GM18870 (cell line): ENCODE measurements at regions not wholly inside any gene's neighbourhood (a gene's known extent, or its start where the extent isn't known, plus 50 kb on each side); places are given as distances from the start of the nearest gene placed in this dataset.
"Not testable (repeated sequence)": the region's sequence is repeated elsewhere in the genome, so short reads cannot be mapped to it uniquely, and the experiment has no call there.

Experiments
- ATAC-seq: cut with Tn5 transposase; IDR thresholded peaks from one replicate; pipeline ENCODE4 v1.9.1; 2021; ENCODE audit warnings: moderate library complexity; ENCODE audit not compliant: unreplicated experiment

DNA sequence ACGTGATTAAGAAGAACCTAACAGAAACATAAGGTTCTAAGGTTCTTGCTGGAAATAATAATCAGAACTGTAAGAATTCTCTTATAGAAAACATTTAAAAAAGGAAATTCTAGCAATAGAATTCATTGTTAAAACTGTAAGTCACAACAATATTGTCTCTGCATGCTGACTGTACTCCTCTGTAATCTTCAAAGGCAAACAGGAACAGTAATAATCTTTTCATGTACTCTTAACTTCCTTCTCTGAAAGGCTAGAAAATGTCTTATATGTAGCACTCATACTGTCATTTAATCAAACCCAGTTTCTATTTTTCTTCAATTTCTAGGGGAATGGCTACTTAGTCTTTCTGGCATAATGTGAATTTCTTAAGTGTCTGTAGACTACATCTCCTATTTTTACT lies 103.5 kb upstream of the AGAP9 start:
- ATAC-seq, result not testable (repeated sequence)

DNA sequence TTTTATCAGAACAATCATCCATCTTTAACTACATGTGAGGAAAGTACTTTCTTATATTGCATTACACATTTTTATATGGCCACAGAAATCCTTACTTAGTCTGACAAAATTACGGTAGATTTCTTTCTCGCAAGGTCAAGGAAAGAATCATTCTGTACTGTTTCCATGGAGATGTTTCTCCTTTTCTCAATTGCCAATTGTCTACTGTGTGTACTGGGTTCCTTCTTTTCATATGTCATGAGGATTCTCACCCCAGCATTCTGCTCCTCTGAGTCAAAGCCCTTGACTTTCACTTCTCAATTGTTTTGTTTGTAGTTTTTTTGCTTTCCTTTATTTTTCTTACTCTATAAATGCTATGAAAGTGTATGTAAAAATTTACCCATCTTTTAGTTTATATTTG lies 99.3 kb upstream of the AGAP9 start:
- ATAC-seq, result not testable (repeated sequence)

DNA sequence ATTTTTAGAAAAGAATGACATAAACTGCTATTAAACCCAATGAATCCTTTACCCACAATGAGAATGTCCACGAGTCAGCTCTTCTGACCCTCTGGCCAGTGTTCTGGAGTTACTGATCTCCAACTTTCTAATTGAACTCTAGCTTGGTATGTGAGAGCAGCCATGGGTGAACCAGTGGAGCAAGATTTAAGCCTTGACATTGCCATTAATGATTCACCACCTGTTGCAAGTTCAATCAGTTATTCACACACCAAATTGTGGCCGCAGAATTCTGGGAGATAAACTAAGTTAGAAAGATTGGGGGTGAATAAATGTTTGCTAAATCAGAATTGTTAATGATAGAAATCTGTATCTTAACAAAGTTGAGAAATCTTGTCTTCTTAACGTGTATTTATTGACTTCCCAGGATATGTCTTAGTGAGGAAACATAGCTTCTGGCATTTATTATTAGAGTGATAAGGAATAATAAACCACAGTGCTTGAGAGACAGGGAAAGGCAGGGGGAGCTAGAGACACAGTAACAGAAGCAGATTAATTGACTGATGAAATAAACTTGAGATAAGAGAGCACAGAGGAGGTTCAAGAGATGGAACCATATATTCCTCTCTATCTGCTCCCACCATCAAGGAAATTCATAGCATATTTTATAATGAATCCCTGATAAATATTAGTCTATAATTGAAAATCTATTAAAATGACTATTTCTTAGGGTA lies 96.0 kb upstream of the AGAP9 start:
- ATAC-seq, result not testable (repeated sequence)

DNA sequence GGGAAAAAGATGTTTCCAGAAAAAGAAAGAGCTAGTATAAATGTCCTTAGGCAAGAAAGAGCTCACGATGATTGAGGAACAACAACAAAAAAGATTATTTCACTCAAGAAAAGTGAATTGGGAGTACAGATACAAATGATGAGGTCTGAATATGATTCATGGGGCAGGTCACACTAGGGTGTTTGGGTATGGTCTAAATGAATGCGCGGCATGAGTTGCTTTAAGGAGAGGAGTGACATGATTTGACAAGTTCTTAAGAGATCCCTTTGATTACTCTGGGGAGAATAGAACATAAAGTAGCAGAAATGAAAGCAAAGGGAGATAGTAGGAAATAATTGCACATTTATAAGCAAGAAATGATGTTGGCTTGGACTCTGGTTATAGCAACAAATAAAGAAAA lies 85.9 kb upstream of the AGAP9 start:
- not testable (repeated sequence) for ATAC-seq

DNA sequence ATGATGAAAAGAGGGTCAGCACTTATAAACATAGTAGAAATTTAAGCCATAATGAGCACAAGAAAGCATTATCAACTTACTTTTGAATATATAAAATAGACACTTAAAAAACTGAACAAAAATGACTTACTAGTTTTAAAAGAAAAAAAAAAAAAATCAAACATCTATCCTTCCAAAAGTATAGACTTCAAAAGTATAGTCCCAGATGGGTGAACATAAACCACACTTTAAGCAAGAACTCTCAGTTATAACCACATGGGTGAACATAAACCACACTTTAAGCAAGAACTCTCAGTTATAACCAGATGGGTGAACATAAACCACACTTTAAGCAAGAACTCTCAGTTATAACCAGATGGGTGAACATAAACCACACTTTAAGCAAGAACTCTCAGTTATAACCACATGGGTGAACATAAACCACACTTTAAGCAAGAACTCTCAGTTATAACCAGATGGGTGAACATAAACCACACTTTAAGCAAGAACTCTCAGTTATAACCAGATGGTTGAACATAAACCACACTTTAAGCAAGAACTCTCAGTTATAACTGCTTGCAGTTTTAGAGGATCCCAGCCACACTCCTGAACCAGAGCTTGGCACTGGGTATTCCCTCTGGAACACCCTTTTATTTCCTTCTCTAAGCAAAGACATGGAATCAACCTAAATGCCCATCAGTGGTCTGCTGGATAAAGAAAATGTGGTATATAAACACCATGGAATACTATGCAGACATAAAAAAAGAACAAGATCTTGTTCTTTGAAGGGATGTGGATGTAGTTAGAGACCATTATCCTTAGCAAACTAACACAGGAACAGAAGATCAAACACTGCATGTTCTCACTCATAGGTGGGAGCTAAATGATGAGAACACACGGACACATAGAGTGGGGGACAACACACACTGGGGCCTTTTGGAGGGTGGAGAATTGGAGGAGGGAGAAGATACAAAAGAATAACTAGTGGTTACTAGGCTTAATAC lies 82.6 kb upstream of the AGAP9 start:
- ATAC-seq, result peak; percentile 71

DNA sequence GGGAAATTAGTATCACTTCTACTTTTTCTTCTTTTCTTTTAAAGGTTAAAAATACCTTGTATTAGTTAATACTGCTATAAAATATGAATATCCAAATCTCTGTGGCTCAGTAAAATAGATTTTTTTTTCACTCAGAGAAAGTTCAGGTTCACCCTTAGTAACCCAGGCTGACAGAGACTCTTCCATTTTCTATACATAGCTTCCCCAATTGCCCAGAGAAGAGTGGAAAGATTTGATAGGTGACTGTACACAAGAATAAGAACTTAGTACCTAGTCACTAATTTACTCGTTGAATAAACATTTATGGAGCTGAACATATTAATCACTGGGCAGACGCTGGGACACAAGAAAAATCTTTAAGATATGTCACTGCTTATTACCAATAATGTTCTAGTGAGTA lies 77.2 kb upstream of the AGAP9 start:
- ATAC-seq, result not testable (repeated sequence)

DNA sequence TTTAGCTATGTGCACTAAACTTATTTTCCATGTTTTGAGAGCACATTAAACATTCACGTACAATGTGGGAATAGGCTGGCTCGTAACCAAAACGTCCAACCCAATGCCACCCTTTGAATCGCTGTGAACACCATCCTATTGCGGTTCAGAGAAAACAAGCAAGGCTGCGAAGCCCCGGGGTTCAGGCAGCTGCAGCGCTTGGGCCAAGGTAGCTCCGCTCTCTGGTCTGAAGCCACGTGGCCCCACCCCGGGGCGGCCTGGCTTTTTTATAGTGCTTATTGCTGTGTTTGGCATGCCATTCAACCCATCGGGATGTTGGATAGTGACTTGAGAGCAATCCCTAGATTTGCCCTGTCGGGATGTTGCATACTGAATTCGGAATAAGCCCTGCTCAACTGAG lies 76.7 kb upstream of the AGAP9 start:
- not testable (repeated sequence) for ATAC-seq

DNA sequence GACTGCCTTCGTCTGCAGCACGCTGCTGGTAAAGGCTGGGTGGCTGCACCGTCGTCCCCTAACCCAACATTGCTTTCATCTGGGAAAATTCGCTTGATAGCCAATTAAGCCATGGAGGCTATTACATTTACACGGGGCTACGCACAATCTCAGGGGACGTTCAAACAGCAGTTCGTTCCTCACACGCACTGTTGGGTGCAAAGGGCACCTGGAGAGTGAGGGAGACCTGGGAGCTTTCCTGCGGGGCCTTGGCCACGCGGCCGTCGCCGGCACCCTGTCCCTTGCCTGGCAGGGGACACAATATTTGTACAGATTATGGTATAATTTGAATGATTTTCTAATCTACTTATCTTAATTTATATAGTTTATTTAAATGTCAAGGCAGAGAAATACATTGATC lies 76.2 kb upstream of the AGAP9 start:
- not testable (repeated sequence) for ATAC-seq

DNA sequence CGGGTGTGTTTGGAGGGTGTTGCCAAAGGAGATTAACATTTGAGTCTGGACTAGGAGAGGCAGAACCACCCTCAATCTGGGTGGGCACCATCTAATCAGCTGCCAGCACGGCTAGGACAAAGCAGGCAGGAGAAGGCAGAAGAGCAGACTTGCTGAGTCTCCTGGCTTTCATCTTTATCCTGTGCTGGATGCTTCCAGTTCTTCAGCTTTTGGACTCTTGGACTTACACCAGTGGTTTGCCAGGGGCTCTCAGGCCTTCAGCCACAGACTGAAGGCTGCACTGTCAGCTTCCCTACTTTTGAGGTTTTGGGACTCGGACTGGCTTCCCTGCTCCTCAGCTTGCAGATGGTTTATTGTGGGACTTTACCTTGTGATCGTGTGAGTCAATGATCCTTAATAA lies 70.4 kb upstream of the AGAP9 start:
- ATAC-seq, result not testable (repeated sequence)

DNA sequence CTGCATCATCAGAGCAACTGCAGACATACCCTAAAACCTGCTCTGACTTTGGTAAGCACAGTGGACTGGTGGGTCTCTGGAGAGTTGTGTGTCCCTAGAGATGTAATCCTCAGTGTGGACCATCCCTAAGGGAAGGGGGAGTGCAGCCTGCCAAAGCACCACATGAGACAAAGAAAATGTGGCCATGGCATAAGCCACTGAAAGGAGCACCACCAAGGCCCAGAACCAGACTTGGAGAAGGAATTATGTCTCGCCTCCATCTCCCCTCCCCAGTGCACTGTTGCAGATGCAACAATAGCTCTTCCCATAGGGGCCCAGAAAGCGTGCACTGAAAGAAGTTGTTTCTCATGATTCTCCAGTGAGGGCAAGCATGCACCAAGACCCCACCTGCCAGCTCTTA lies 69.7 kb upstream of the AGAP9 start:
- not testable (repeated sequence) for ATAC-seq

DNA sequence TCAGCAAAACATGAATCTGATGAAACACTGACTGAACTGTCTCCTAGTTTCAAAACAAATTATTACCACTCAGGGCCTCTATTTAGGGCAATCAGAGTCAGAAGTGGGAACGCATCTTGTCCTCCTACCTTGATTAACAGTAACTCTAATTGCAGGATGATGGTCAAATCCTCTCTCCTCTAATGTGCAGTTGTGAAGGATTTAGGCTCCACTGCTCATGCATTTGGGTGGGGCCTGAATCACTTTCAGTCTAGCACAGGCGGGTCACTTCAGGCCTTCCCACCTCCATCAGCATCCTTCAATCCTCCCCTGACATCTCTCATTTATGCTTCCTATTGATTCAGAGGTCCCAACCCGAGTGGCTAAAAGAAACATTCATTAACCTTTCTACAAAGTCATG lies 67.5 kb upstream of the AGAP9 start:
- ATAC-seq, result not testable (repeated sequence)

DNA sequence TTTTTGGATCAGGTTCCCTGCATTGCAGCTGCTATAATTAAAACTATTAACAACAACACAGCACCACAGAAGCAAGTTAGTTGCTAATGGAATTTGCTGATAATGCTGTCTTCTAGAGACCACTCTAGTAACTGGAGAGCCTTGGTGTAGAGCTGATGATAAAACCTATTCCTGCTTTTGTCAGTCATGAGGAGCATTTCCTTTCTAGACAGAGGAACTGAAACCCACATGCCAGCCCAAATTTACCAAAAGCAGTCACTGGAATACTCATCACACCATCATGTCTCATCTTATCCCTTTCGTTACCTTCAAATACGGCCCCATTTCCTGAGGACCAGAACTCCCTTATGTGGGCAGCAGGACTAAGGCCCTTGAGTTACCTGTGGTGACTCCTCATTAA lies 67.1 kb upstream of the AGAP9 start:
- not testable (repeated sequence) for ATAC-seq

DNA sequence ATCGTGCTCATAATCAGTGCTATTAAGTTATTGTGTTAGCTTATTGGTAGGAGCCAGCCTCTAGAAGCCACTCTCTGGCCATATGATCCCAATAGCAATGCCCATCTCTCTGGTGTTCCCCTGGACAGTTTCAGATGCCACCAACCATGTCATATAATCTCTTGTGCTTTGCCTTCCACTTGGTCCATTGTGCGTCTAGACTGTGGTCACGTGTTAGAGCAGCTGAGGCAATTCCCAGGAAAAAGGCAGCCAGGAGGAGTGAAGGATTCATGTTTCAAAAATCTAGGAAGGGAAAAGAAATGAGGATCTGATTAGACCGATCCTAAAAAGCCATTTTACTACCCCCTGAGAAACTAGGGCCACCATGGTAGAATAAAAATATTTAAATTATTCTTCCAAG lies 58.6 kb upstream of the AGAP9 start:
- not testable (repeated sequence) for ATAC-seq

DNA sequence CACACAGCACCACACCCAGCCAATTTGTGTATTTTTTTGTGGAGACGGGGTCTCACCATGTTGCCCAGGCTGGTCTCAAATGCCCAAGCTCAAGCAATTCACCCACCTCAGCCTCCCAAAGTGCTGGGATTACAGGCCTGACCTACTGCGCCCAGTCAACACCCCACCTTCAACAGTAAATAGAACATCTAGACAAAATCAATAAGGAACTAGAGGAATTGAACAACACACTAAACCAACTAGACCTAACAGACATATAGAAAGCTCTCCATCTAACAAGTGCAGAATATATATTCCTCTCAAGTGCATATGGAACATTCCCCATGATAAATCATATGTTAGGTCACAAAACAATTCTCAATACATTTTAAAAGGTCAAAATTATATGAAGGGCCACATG lies 56.6 kb upstream of the AGAP9 start:
- ATAC-seq, result not testable (repeated sequence)

DNA sequence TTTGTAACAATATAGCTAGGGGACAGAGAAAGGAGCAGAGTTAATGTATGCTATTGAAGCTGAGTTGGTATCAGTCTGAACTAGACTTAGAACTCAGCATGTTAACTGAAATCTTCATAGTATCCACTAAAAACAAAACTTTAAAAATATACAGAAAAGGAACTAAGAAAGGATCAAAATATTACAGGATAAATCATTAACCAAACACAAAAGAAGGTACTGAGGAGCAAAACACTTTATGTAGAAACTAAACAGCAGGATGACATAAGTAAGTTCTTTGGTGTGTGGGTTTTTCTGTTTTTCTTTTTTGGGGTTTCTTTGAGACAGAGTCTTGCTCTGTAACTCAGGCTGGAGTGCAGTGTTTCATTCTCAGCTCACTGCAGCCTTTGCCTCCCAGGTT lies 55.1 kb upstream of the AGAP9 start:
- ATAC-seq, result peak; percentile 98
